ENCODE measurements at regions not wholly inside any gene's neighbourhood (a gene's known extent, or its start where the extent isn't known, plus 50 kb on each side); places are given as distances from the start of the nearest gene placed in this dataset.

DNA sequence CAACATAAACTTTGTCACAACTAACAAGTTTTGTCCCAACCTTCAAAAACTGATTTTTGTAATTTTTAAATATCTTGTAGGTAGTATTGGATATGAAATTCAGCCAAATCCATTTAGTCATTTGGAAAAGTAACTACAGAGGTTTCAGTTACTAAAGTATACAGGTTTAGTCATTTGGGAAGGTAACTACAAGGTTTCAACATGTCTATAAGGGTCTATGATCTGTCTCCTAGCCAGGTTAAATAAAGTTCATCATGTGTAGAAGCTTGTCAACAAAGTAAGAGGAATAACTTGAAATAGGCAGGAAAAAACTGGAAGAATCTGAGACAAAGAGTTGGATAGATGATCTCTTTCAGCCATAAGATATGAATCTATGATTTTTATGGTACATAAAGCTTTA lies 229.8 kb downstream of the COL12A1 start:
- Histone ChIP-seq H3K4me3 (no peak overlapping the region), H3K9me3 (no peaks in the 10 kb centered on the region), H3K36me3 (no peaks in the 10 kb centered on the region), H3K27ac (no peak overlapping the region), H3K27me3 (replicated peaks in 1 of 7) (no peaks in the 10 kb centered on the region), H3K4me1 (no peaks in the 10 kb centered on the region)
- intact Hi-C loops (cut with DNase I; ENCODE audit: low total_unique reads), result no loop called here
- TF ChIP-seq, protein P1, sequence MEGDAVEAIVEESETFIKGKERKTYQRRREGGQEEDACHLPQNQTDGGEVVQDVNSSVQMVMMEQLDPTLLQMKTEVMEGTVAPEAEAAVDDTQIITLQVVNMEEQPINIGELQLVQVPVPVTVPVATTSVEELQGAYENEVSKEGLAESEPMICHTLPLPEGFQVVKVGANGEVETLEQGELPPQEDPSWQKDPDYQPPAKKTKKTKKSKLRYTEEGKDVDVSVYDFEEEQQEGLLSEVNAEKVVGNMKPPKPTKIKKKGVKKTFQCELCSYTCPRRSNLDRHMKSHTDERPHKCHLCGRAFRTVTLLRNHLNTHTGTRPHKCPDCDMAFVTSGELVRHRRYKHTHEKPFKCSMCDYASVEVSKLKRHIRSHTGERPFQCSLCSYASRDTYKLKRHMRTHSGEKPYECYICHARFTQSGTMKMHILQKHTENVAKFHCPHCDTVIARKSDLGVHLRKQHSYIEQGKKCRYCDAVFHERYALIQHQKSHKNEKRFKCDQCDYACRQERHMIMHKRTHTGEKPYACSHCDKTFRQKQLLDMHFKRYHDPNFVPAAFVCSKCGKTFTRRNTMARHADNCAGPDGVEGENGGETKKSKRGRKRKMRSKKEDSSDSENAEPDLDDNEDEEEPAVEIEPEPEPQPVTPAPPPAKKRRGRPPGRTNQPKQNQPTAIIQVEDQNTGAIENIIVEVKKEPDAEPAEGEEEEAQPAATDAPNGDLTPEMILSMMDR (IDR thresholded peaks at IDR 0.05 in 8 of 11, conservative IDR thresholded peaks at IDR 0.05 in 3 of 11), result no peak
- TF ChIP-seq POLR2AphosphoS5 (IDR thresholded peaks at IDR 0.05) (no peak), POLR2A (IDR thresholded peaks at IDR 0.05) (no peak)
- DNase-seq, result no peak

DNA sequence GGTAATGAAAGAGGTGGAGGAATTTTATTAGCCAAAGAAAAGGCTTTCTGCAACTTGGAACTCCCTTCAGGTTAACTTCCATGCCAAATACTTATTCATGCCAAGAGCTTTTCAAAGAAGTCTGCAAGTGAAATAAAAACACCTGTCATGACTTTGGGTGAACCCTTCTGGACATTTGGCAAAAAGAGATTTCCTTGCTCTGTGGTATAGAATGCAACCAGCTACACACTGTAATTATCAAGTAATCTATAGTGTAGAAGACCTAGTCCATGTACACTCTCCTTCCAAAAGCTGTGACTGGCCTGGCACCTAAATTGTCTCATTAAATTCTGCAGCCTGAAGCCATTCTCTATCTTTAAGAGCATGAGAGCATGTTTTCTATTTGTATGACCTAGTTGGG lies 232.3 kb downstream of the COL12A1 start:
- TF ChIP-seq, protein P1 (IDR thresholded peaks at IDR 0.05 in 8 of 11, conservative IDR thresholded peaks at IDR 0.05 in 3 of 11), result no peak
- TF ChIP-seq POLR2AphosphoS5 (IDR thresholded peaks at IDR 0.05) (no peak), POLR2A (IDR thresholded peaks at IDR 0.05) (no peak)
- no peaks in the 10 kb centered on the region for H3K27me3 ChIP-seq (replicated peaks in 1 of 7)
- H3K9me3 ChIP-seq, result no peaks in the 10 kb centered on the region
- H3K27ac ChIP-seq, result no peak overlapping the region
- no peaks in the 10 kb centered on the region for H3K4me1 ChIP-seq
- DNase-seq, result no peak
- intact Hi-C loops (cut with DNase I; ENCODE audit: low total_unique reads), result no loop called here
- H3K36me3 ChIP-seq, result no peaks in the 10 kb centered on the region
- no peak overlapping the region for H3K4me3 ChIP-seq

DNA sequence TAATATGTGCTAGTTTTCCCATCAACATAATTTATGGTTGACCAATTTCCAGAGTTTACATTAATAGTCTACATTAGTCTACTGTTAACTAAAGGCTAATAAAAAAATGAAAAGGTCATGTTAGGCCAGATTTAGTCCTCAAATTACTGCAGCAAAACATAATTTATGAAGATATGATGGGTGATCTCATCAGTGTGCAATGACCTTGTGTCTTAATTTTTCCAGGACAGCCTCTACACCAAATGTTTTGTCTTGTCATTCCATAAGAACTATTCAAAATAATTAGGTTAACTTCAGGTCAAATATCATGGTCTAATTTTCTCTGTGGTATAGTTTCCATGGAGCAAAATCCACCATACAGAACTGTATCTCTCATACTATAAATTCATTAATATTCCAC lies 234.2 kb downstream of the COL12A1 start:
- Histone ChIP-seq H3K4me3 (no peak overlapping the region), H3K4me1 (no peaks in the 10 kb centered on the region), H3K36me3 (no peaks in the 10 kb centered on the region), H3K27me3 (replicated peaks in 1 of 7) (no peaks in the 10 kb centered on the region), H3K27ac (no peak overlapping the region), H3K9me3 (peaks cover 0 to under 1% (median 0%) of the 10 kb centered on the region in 8 donors)
- TF ChIP-seq POLR2A (IDR thresholded peaks at IDR 0.05), result no peak
- TF ChIP-seq POLR2AphosphoS5 (IDR thresholded peaks at IDR 0.05), result no peak
- TF ChIP-seq, protein P1 (IDR thresholded peaks at IDR 0.05 in 8 of 11, conservative IDR thresholded peaks at IDR 0.05 in 3 of 11), result no peak
- intact Hi-C loops (cut with DNase I; ENCODE audit: low total_unique reads), result no loop called here
- DNase-seq, result no peak

DNA sequence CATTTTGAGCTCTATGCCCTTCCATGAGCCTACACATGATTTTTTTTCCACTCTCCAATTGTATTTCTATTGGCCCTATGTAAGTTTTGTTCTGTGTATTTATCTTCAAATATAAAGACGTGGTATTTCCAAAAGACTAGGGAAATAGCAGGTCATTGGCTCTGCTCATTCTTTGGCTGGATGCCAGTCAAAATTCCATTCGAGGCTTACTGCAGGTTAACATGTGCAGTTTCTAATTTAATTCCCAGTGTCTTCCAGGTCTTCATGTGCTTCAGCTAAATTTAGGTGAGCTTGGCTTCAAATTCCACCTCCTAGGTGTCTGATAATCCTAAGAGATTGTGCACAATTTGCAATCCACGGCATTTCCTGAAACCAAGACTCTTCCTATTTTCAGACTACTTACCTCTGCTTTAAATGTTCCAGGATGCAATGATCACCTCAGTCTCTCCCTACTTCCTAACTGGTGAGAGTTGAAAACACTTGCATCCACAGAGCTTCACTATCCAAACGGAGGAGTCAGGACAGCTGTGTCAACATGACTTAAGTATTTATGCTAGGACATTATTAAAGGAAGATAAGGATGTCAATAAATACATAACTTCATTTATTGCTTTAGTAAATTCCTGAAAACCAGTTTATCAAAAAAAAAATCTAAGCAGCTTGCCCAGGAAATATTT lies 236.1 kb downstream of the COL12A1 start:
- Histone ChIP-seq H3K4me1 (no peaks in the 10 kb centered on the region), H3K4me3 (no peak overlapping the region), H3K9me3 (peaks cover 0 to 20% (median 11%) of the 10 kb centered on the region in 8 donors), H3K27me3 (replicated peaks in 1 of 7) (no peaks in the 10 kb centered on the region), H3K27ac (no peak overlapping the region), H3K36me3 (no peaks in the 10 kb centered on the region)
- DNase-seq, result no peak
- 61 to 76% (median 70%) methylated on average over 4 of the region's 4 CpGs for WGBS, 5 donors
- TF ChIP-seq, protein P1 (IDR thresholded peaks at IDR 0.05 in 8 of 11, conservative IDR thresholded peaks at IDR 0.05 in 3 of 11), result no peak
- intact Hi-C loops (cut with DNase I; ENCODE audit: low total_unique reads), result no loop called here
